UCSD-AML1 (cell line): ENCODE measurements at regions not wholly inside any gene's neighbourhood (a gene's known extent, or its start where the extent isn't known, plus 50 kb on each side); places are given as distances from the start of the nearest gene placed in this dataset.
"Not testable (repeated sequence)": the region's sequence is repeated elsewhere in the genome, so short reads cannot be mapped to it uniquely, and the experiment has no call there.

Experiments used
- DNase-seq: peaks from one replicate; lab custom pipeline; 2025; ENCODE audit not compliant: unreplicated experiment; lab: John Stamatoyannopoulos, UW

DNA sequence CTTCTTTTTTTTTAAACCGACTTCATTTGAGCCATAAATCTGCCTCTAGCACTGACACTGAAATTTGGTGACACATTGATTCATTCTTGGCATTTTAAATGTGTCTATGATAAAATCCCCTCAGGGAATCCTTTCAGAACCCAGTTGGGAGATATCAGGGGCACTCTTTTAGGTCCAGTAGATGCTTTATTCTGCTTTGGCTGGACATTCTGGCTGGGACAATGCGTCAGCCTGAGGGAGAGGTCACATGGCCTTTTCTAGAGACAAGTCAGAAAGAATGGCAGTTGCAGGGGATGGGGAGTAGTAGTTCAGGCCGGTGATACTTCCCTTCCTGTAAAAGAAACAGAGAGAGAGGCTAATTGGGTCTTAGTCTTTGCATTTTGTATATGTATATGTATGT is 63.1 kb downstream of the TRIM43 start:
- not testable (repeated sequence) for DNase-seq

DNA sequence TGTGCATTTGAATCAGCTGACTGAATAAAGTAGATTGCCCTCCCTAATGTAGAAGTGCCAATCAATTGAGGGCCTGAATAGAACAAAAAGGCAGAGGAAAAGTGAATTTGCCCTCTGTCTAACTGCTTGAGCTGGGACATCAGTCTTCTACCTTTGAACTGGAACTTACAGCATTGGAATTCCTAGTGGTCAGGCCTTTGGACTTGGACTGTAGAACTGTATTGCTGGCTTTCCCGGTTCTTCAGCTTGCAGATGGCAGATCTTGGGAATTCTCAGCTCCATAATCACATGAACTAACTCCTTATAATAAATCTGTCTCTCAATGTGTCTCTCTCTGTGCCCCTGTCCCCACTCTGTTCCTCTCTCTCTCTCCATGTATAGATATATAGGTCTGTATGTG is 64.8 kb downstream of the TRIM43 start:
- not testable (repeated sequence) for DNase-seq

DNA sequence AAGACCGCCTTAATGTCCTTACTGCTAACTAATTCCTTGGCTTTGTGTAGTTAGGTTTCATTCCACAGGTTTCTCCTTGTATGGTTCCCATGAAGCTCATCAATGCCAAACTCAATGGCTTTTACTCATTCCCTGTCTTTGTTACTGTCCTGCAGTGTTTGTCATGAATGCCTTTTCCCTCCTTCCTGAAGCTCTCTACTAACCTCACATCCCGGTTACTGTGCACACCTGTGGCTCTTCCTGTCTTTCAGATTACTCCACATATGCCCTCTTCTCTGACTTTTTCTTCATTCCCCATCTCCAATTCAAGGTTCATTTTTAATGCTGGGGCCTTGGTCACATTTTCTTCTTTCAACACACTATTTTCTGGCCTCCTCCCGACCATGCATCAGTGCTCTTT is 66.1 kb downstream of the TRIM43 start:
- not testable (repeated sequence) for DNase-seq

DNA sequence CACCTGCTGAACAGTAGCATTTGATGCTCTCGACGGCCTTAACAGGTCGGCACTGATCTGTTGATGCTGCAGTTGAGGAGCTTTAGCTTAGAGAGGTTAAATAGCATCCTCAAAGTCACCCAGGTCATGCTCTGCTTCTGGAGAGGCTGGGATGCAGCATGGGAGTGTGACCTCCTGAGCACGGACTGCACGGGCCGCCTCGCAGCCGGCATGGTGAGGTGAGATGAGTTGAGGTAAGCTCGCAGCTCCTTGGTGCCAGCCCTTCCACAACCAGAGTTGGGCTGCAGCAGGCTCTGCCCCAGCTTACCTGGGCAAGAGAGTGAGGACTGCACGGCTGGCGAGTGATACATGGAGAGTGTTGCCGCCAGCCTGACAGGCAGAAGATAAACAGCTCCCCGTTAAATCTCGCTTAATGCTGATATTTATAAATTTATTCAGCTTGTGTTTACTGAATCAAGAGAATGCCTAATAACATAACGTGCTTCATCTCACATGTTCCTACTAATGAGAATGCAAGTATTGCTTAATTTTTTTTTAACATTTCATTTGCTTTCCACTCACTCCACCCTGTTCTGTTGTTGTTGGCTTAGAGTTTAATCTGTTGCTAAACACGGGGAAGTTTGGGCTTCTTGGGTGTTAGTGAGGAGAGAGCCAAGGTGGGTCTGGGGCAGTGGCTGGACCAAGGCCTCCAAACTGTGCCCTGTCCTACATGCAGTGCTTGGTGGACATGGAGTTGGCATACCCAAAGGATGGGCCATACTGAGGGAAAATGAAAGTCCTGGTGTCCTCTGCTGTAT is 69.2 kb downstream of the TRIM43 start:
- not testable (repeated sequence) for DNase-seq

DNA sequence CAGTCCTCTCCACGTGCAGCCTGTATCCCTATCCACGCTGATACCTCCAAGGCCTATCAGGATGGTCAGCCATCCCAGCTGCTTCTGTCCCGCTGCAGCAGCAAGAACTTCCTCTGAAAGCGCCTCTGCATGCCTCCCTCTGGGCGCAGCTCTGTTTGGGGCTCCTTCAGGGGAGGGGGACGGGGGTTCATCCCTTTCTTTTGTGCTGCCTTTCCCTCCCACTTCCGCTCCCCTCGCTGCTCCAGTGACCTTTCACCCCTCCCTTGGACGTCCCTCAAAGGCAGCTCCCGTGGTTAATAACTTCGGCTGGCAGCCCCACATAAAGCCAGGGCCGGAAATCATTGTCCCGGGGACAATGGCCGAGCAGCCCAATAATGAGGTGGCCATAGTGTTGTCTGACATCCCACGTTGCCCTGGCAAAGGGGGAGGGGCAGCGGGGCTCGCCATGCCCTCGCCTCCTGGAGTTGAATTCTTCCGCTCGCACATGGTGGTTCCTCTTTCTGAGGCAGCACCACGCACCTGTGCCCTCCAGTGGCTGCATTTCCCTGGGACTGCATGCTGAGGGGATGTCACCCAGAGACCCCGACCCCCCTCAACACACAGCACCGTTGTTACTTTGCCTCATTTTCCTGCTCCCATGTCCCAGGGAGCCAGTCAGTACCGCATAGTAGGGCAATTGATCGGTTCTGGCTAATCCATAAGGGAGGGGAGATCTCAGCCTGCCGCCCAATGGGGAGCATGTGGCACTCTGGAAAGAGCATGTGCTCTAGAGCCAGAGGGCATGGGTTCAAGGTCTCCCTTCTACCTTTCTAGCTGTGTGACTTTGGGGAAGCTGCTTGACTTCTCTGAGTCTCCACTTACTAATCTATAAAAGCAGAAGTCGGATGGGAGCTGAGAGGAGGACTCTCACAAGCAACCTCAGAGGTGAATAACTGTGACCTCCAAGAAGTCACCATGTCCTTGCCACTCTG is 72.0 kb downstream of the TRIM43 start:
- not testable (repeated sequence) for DNase-seq

DNA sequence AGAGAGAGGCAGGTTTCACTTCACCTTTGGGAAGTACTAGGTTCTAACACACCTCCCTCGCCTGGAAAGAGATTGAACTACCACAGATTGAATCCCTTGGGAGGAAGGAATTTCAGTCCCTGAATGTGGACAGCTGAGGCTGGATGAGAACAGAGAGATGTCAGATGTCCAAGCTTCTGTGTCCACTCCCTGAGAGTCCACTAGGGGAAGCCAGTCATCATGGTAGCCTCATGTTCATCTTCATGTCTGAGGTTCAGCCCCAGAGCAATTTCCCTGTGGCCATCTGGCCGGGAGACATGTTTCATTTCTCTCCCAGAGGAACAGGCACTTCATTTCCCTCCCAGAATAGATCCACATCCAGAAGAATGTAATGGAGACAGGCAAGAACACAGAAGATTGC is 74.8 kb downstream of the TRIM43 start:
- not testable (repeated sequence) for DNase-seq

DNA sequence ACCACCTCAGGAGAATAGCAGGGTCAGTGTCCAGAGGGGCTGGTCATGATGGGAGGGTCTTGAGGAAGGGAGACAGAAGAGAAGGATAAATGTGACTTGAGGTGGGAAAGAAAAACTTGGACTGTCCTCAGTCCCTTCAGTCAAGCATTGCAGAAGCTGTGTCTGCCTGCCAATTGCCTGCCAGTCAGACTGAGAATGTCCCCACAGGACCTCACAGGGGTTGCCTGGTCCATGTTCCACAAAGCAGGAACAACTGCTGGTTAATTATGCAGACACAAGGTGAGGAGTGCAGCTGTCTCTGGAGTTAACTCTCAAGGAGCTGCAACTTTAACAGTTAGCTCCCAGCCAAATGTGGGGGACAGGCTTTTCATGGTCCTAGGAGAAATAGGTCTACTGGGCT is 75.7 kb downstream of the TRIM43 start:
- no peak for DNase-seq

DNA sequence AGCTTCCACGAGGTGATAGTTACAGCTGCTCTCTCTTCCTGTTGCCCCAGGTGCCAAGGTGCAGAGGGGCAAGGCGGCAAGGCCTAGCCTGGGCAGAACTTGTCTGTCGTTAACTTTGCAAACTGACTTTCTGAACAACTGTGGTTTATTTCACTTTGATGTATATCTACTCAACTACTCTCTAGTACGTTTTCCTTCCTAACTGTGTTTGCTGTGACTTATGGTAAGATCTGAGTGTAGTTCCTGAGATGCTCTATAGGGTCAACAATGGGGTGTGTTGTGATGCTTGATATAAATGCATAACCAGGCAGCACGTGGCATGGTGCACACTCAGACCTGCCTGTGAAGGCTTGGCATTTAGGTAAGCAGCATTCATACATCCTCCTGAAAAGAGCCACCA is 77.1 kb downstream of the TRIM43 start:
- not testable (repeated sequence) for DNase-seq

DNA sequence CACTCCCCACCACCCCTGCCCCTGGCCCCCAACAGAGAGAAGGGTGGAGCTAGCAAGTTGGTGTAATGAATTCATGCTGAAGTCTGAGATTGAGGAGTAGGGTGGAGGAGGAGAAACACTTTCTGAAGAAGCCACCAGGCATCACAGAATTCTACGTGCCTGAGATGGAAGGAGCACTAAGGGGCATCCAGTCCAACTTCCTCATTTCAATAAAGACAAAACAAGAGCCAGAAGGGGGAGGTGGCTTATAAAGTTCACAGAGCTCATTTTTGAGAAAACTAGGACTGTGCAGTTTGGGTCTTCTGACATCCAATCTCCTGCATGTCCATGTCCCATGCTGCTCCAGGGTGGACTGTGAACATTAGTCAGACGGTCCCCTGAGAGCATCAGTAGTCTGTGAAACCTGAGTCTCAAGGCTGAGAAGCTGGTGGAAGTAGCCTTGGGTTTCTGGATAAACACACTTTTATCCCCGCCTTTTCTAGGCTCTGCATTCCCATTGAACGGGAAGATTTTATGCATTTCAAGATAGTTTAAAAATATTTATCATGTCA is 77.7 kb downstream of the TRIM43 start:
- DNase-seq, result no peak

DNA sequence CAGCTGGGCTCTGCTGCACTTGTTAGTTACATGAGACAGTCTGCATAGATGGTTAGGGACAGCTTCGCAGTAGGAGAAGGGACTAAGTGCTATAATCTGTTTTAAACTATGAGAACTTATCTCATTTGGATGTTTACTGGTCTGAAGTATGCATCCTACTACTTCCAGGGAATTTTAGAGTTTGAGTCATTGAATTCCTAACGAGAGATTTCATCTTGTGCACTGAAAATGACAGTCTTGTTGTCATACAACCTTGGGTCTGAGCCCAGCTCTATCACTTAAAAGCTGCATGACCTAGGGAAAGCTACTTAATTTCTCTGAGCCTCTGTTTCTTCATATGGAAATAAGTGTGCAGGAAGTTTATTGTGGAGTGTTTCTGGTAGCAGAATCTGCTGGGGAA is 78.4 kb downstream of the TRIM43 start:
- no peak for DNase-seq

DNA sequence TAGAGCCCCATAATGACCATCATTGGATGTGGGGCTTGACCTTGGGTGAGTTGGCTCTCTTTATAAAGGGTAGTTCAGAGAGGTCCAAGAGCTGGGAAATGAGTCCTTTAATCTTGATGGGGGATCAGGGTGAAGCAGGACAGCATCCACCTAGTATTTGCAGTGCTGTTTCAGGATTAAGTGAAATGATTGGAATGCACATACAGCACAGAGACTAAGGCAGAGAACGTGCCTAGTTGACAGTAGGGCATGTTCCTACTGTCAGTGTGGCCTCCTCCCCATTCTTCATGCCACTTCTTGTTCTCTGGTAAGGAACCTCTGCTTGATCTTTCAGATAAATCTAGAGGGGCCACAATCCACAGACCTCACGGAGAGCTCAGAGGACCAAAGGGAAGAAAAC is 78.9 kb downstream of the TRIM43 start:
- DNase-seq, result no peak

DNA sequence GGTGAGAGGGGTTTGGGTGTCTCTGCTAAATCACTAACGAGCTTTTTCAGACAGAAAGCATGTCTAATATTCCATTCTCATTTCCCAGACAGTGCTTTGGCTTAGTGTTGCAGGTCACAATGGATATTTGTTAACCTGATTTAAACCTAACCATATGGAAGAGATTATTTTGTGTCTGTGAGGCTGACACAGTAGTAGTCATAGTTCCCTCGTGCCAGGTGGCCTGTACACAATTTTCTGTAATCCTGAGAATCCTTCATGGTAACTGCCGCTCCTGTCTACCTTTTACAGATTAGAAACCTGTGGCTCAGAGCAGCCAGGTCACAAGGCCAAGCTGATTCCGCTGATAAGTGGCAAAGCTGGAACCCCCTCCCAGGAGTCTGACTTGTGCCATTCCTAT is 79.4 kb downstream of the TRIM43 start:
- DNase-seq, result not testable (repeated sequence)

DNA sequence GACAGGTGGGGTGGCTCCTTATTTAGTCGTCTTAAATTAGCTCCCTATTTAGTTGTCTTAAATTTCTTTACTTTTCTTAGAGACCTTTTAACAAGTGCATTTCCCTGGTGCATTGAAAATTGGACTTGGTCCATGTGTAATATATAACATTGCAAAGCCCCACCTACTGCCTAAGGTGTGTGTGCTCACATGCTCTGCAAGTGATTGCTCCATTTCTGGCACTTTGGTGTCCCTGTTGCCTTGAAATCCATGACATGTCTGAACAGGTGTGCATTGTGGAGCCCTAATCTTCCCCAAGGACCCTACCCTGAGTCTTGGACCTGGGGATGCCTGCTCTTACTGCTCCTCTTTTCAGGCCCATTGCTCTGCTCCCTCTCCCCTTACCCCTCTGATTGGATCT is 80.2 kb downstream of the TRIM43 start:
- DNase-seq, result not testable (repeated sequence)

DNA sequence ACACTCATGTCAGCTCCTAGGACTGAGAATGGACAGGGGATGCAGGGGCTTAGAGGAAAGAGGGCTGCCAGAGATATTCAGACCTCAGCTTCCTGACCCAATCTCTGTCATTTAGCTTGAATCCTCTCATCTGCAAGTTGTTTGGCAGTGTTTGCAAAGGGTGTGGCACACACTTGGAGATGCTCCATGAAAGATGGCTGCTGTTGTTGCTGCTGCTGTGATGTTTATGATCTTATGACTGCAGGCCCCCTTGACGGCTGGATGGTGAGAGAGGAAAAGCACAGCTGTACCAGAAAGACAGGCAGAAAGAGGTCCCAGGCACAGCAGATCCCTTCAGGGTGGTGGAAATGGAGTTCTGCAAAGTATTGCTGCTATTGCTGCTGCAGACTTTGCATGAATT is 80.7 kb downstream of the TRIM43 start:
- not testable (repeated sequence) for DNase-seq

DNA sequence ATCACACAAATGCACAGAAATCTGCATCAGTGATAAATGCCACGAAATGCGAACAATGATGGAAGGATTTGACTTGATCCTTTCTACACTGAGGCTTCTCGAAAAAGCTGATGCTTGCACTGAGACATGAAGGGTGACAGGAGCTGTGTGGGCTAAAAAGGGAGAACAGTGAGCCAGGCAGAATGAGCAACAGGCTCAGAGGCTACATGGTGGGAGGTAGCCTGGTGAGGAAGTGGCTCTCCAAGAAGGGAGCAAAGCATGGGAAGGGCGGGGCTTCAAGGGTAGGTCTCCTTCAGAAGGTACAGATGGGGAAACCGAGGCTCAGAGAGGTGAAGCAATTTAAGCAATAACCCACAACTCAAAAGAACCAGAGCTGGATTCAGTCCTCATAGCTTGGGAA is 82.4 kb downstream of the TRIM43 start:
- no peak for DNase-seq

DNA sequence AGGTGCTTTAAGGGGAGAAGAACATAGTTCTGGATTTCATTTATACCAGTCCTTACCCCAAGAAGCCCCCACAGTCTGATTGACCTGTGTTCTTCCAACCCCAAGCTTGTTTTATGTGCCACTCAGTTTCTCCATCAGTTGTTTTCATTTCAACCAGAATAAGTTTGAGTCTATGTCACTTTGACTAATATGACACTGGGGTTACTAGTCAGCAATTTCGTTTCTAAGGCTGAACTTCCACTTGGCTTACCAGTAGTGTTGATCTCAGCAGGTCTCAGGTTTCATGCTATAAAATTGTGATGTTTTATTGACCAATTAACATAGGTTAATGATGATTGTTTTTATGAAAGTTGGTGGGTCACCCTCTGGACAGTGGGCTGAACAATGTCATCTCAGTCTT is 84.8 kb downstream of the TRIM43 start:
- not testable (repeated sequence) for DNase-seq

DNA sequence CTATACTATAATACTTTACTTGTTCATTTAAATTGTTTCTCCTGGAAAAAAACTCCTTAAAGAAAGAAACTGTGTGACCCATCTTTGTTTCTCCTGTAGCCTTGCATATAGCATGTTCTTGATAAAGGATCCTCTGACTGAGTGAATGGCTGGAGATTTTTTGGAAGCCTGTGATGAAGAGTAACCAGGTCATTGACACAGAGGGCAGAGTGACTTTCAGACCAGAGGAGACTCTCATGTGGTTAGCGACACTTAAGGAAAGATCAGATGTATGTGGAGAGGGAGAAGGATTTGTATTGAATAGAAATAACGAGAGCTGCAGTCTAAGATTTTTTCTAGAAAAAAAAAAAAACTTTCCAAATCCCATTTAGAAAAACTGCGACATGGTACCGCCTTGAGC is 85.5 kb downstream of the TRIM43 start:
- DNase-seq, result no peak

DNA sequence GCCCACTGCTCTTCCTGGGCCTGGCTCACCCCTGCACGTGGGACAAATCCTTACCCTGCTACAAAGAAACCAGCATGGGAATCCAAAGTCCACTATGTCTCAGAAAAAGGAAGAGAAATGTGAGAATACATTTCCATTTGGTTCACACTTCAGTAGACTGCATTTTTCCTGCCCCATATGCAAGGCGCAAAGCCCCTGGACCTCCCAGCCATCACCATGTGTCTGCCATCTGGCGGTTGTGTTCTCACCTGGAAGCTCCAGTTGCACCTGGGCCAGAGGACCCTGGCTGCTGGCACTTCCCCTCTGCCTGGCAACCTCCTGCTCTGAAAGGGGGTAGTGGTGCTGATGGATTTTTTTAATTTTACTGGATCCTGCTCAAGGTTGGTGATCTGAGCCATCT is 86.0 kb downstream of the TRIM43 start:
- not testable (repeated sequence) for DNase-seq

DNA sequence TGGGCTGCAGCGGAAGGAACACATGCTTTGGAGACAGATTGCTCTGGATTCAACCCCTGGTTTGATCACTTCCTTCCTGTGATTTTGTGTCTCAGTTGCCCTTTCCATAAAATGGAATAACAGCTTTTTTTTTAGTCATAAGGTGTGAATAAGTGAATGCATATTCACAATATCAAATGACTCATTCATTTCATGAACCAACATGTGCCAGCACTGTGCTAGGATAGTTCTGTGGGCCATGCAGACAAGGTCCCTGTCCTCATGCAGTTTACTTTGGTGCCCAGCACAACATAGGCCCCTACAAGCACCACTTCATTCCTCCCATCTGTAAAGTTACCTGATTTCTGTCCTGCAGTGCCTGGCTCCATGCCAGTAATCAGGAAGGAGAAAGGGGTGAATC is 89.4 kb downstream of the TRIM43 start:
- not testable (repeated sequence) for DNase-seq

DNA sequence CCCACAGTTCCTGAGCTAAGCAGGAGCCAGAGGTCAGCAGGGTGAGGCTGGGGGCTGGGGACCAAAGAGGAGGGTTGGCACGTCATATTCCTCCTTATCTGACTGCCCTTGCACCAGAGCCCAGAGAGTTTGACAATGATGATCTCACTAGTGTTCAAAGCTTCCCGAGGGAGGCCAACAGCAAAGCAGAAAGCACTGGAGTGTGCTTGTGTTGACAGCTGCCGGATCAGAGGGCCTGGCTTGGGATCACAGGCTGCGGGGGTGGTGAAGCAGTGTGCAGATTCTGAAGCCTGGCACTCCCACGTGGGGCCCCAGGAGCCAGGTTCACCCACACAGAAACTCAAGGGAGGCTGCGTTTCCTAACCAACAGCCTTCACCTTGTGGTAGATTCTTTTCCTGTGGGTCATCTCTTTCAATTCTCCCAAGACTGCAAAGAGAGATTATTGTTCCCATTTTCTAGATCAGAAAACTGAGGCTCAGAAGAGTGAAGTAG is 89.8 kb downstream of the TRIM43 start:
- not testable (repeated sequence) for DNase-seq

DNA sequence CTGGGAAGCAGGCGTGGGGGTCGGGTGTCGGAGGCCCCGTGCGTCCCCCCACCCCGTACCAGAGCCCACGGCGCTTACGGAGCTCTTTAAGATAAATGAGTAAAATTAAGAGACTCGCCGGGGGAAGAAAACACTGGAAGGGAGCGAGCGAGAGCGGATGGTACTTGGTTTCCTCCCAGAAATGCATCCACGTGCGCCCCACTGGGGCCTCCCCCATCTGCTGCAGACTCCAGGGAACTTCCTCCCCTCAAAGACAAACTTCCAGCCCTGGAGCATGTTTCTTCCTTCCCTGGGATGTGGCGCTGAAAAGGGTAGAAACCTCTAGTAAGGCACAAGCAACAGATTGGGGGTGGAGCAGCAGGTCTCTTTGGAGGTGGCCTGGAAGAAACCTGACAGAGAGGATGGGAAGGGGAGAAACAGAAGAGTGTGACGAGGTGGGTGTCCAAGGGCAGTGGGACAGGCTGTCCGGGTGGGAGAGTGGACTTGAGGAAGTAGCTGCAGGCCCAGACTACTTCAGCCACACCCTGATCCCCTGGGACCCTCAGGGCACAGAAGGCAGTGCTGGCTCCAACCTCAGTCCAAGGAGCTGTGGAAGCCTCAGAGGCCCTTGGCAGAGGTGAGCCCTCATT is 91.2 kb downstream of the TRIM43 start:
- not testable (repeated sequence) for DNase-seq
